ENCODE measurements at regions not wholly inside any gene's neighbourhood (a gene's known extent, or its start where the extent isn't known, plus 50 kb on each side); places are given as distances from the start of the nearest gene placed in this dataset.

GRCh38 chr20:56178219-56178618, 70.3 kb upstream of the MC3R start:
- H3K4me3 ChIP-seq (ENCODE audit: low read length): no peak overlapping the region
- no peaks in the 10 kb centered on the region for H3K4me1 ChIP-seq (ENCODE audit: control insufficient read depth, low read depth, low read length)
- H3K36me3 ChIP-seq (ENCODE audit: control insufficient read depth, low read depth, low read length): no peaks in the 10 kb centered on the region
- H3K9me3 ChIP-seq (ENCODE audit: control insufficient read depth, low read depth, low read length): peaks cover 88% of the 10 kb centered on the region
- H3K27ac ChIP-seq (ENCODE audit: low read length): no peak overlapping the region
- H3K9ac ChIP-seq (ENCODE audit: low read length): no peak overlapping the region
- H3K27me3 ChIP-seq (ENCODE audit: control insufficient read depth, insufficient read depth, low read length): no peaks in the 10 kb centered on the region

- Histone ChIP-seq H3K27me3 (ENCODE audit: control insufficient read depth, insufficient read depth, low read length) (no peaks in the 10 kb centered on the region), H3K4me1 (ENCODE audit: control insufficient read depth, low read depth, low read length) (no peaks in the 10 kb centered on the region), H3K27ac (ENCODE audit: low read length) (no peak overlapping the region), H3K9me3 (ENCODE audit: control insufficient read depth, low read depth, low read length) (peaks cover 88% of the 10 kb centered on the region), H3K36me3 (ENCODE audit: control insufficient read depth, low read depth, low read length) (no peaks in the 10 kb centered on the region), H3K4me3 (ENCODE audit: low read length) (no peak overlapping the region), H3K9ac (ENCODE audit: low read length) (no peak overlapping the region)
Measured at GRCh38 chr20:56179051-56179450, 69.5 kb upstream of the MC3R start.

DNA sequence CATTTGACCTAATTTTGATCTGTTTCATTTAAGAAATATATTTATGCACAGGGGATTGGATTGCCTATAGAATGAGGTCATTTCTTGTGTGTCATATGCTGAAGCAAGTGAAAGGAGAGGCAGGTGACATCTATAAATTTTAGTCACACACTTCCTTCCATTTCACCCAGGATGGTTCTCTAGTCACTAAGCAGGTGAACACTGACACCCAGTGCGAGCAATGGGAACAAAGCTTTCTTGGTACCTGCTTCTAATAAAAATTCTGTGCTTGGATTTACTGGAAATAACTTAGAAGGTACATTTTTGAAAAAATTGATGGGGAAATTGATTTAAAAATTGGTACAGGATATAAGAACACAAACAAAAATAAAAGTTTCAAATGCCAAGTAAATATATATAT, 66.9 kb upstream of the MC3R start:
- Histone ChIP-seq H3K36me3 (ENCODE audit: control insufficient read depth, low read depth, low read length) (no peaks in the 10 kb centered on the region), H3K27me3 (ENCODE audit: control insufficient read depth, insufficient read depth, low read length) (no peaks in the 10 kb centered on the region), H3K4me1 (ENCODE audit: control insufficient read depth, low read depth, low read length) (no peaks in the 10 kb centered on the region), H3K9ac (ENCODE audit: low read length) (no peak overlapping the region), H3K4me3 (ENCODE audit: low read length) (no peak overlapping the region), H3K9me3 (ENCODE audit: control insufficient read depth, low read depth, low read length) (peaks cover 82% of the 10 kb centered on the region), H3K27ac (ENCODE audit: low read length) (no peak overlapping the region)

GRCh38 chr20:56187534-56188165, 60.9 kb upstream of the MC3R start:
- Histone ChIP-seq H3K4me3 (ENCODE audit: low read length) (no peak overlapping the region), H3K4me1 (ENCODE audit: control insufficient read depth, low read depth, low read length) (no peaks in the 10 kb centered on the region), H3K9ac (ENCODE audit: low read length) (no peak overlapping the region), H3K27ac (ENCODE audit: low read length) (no peak overlapping the region), H3K27me3 (ENCODE audit: control insufficient read depth, insufficient read depth, low read length) (no peaks in the 10 kb centered on the region), H3K9me3 (ENCODE audit: control insufficient read depth, low read depth, low read length) (peaks cover 71% of the 10 kb centered on the region), H3K36me3 (ENCODE audit: control insufficient read depth, low read depth, low read length) (no peaks in the 10 kb centered on the region)

DNA sequence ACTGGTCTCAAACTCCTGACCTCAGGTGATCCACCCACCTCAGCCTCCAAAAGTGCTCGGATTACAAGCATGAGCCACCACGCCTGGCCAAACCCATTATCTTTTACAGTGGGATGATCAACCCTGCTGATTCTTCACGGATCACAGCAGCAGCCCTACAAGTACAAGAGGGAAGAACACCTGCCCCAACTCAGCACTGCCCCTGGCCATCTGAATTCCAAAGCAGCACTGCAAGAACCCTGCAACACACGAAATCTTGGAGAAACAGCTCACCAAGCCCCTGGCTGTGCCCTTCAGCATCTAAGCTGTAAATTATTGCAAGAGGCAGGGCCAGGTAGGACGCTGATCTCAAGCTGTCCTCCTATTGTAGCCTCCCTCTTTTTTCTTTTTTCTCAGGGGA, 54.5 kb upstream of the MC3R start:
- H3K9me3 ChIP-seq (ENCODE audit: control insufficient read depth, low read depth, low read length): peaks cover 71% of the 10 kb centered on the region

DNA sequence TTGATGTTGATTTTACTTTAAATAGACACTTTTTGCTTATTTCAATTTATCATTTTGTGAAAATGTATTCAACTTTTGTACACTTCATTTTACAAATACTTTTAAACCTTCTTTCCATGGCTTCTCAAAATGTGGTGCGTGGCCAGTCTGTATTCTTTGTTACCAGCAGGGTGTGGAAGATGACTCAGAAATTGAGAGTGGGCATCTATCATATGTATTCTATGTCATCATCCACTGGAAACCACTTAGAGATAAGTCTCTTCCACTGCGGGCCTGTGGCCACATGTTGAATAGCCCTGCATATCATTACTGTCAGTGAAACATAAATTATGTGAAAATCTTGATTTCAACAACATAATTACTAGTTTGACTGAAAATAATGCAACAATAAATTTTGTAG, 52.6 kb upstream of the MC3R start:
- no peak overlapping the region for H3K9ac ChIP-seq (ENCODE audit: low read length)
- no peaks in the 10 kb centered on the region for H3K27me3 ChIP-seq (ENCODE audit: control insufficient read depth, insufficient read depth, low read length)
- peaks cover 77% of the 10 kb centered on the region for H3K9me3 ChIP-seq (ENCODE audit: control insufficient read depth, low read depth, low read length)
- H3K27ac ChIP-seq (ENCODE audit: low read length): no peak overlapping the region
- H3K36me3 ChIP-seq (ENCODE audit: control insufficient read depth, low read depth, low read length): no peaks in the 10 kb centered on the region
- H3K4me1 ChIP-seq (ENCODE audit: control insufficient read depth, low read depth, low read length): no peaks in the 10 kb centered on the region
- H3K4me3 ChIP-seq (ENCODE audit: low read length): no peak overlapping the region

More for the DNA sequence above, 54.5 kb upstream of the MC3R start:
- no peak overlapping the region for H3K4me3 ChIP-seq (ENCODE audit: low read length)
- no peaks in the 10 kb centered on the region for H3K27me3 ChIP-seq (ENCODE audit: control insufficient read depth, insufficient read depth, low read length)
- H3K4me1 ChIP-seq (ENCODE audit: control insufficient read depth, low read depth, low read length): no peaks in the 10 kb centered on the region
- no peak overlapping the region for H3K27ac ChIP-seq (ENCODE audit: low read length)
- H3K36me3 ChIP-seq (ENCODE audit: control insufficient read depth, low read depth, low read length): no peaks in the 10 kb centered on the region
- no peak overlapping the region for H3K9ac ChIP-seq (ENCODE audit: low read length)
